WTC11 (cell line): ENCODE measurements at regions not wholly inside any gene's neighbourhood (a gene's known extent, or its start where the extent isn't known, plus 50 kb on each side); places are given as distances from the start of the nearest gene placed in this dataset.

ENCODE experiments used
- E2F4 ChIP-seq: sonication (generic); formaldehyde crosslinking; IDR thresholded peaks from 2 replicates; pipeline ENCODE4 v1.8.1; 2022; ENCODE audit warnings: low read depth, mild to moderate bottlenecking, moderate library complexity, missing genetic modification reagents, borderline replicate concordance
- ETV6 ChIP-seq: sonication (generic); formaldehyde crosslinking; IDR thresholded peaks from 2 replicates; pipeline ENCODE4 v1.8.1; 2022; ENCODE audit warnings: mild to moderate bottlenecking, missing genetic modification reagents
- SOX15 ChIP-seq: fragments of 250-450 bp; sonication (Bioruptor Pico); IDR thresholded peaks from 2 replicates; pipeline ENCODE4 v1.9.0; 2021; ENCODE audit warnings: mild to moderate bottlenecking
- USF2 ChIP-seq: sonication (generic); formaldehyde crosslinking; IDR thresholded peaks from 2 replicates; pipeline ENCODE4 v1.8.1; 2023; ENCODE audit warnings: mild to moderate bottlenecking, missing genetic modification reagents, moderate library complexity
- ZNF396 ChIP-seq: fragments of 250-450 bp; sonication (Bioruptor Pico); IDR thresholded peaks from 2 replicates; pipeline ENCODE4 v1.8.0; 2021; ENCODE audit warnings: mild to moderate bottlenecking, moderate library complexity, borderline replicate concordance
- TF ChIP-seq, protein P1 (sequence below): fragments of 200-600 bp; IDR thresholded peaks from 2 replicates; pipeline ENCODE4 v1.8.0; 2022; ENCODE audit warnings: antibody characterized with exemption
- TF ChIP-seq, protein P2 (sequence below): sonication (generic); formaldehyde crosslinking; IDR thresholded peaks from 2 replicates; pipeline ENCODE4 v1.8.0; 2022; ENCODE audit warnings: mild to moderate bottlenecking, missing genetic modification reagents

DNA sequence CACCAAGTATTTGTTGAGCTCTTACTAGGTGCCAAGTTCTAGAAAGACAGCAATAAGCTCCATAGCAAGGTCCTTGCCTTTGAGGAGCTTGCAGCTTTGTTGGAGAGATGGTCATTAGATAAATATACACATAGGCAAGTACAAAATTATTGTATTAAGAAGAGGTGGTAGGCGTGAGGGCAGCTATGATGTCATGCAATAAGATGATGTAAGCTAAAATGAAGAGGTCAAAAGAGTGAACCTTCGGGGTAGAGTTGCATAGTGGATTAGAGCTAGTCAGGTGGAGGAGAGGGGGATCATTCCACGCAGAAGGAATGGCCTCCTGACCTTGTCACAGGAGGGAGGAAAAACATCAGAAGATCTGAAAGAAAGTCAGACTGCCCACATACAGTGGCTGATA is 141.9 kb upstream of the PCSK2 start:
- TF ChIP-seq, protein P1, sequence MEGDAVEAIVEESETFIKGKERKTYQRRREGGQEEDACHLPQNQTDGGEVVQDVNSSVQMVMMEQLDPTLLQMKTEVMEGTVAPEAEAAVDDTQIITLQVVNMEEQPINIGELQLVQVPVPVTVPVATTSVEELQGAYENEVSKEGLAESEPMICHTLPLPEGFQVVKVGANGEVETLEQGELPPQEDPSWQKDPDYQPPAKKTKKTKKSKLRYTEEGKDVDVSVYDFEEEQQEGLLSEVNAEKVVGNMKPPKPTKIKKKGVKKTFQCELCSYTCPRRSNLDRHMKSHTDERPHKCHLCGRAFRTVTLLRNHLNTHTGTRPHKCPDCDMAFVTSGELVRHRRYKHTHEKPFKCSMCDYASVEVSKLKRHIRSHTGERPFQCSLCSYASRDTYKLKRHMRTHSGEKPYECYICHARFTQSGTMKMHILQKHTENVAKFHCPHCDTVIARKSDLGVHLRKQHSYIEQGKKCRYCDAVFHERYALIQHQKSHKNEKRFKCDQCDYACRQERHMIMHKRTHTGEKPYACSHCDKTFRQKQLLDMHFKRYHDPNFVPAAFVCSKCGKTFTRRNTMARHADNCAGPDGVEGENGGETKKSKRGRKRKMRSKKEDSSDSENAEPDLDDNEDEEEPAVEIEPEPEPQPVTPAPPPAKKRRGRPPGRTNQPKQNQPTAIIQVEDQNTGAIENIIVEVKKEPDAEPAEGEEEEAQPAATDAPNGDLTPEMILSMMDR, result no peak
- TF ChIP-seq SOX15 (CRISPR knock-in tag) (no peak), E2F4 (CRISPR knock-in tag) (no peak), ETV6 (no peak), USF2 (CRISPR knock-in tag) (no peak), ZNF396 (CRISPR knock-in tag) (no peak)
- TF ChIP-seq, protein P2, sequence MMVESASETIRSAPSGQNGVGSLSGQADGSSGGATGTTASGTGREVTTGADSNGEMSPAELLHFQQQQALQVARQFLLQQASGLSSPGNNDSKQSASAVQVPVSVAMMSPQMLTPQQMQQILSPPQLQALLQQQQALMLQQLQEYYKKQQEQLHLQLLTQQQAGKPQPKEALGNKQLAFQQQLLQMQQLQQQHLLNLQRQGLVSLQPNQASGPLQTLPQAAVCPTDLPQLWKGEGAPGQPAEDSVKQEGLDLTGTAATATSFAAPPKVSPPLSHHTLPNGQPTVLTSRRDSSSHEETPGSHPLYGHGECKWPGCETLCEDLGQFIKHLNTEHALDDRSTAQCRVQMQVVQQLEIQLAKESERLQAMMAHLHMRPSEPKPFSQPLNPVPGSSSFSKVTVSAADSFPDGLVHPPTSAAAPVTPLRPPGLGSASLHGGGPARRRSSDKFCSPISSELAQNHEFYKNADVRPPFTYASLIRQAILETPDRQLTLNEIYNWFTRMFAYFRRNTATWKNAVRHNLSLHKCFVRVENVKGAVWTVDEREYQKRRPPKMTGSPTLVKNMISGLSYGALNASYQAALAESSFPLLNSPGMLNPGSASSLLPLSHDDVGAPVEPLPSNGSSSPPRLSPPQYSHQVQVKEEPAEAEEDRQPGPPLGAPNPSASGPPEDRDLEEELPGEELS (CRISPR knock-in tag), result no peak
